OCI-LY7 (cell line): ENCODE measurements at regions not wholly inside any gene's neighbourhood (a gene's known extent, or its start where the extent isn't known, plus 50 kb on each side); places are given as distances from the start of the nearest gene placed in this dataset.

Source experiments
- CTCF ChIP-seq: fragments of 200-600 bp; sonication (generic); conservative IDR thresholded peaks from 2 replicates; pipeline ENCODE4 v1.5.1; 2014; ENCODE audit warnings: mild to moderate bottlenecking, antibody characterized with exemption, low read length, moderate library complexity, mixed read lengths
- EZH2phosphoT487 ChIP-seq: fragments of 200-600 bp; sonication (generic); IDR thresholded peaks from 2 replicates; pipeline ENCODE4 v1.6.1; 2018; ENCODE audit warnings: low read depth, borderline replicate concordance, mild to moderate bottlenecking, mixed run types, antibody characterized with exemption, low read length, moderate library complexity, mixed read lengths

- TF ChIP-seq EZH2phosphoT487 (no peak), CTCF (no peak)
Measured at GRCh38 chr22:34969001-34969790, 96.8 kb upstream of the ISX start.
